ENCODE measurements at regions not wholly inside any gene's neighbourhood (a gene's known extent, or its start where the extent isn't known, plus 50 kb on each side); places are given as distances from the start of the nearest gene placed in this dataset.
"Not testable (repeated sequence)": the region's sequence is repeated elsewhere in the genome, so short reads cannot be mapped to it uniquely, and the experiment has no call there.

DNA sequence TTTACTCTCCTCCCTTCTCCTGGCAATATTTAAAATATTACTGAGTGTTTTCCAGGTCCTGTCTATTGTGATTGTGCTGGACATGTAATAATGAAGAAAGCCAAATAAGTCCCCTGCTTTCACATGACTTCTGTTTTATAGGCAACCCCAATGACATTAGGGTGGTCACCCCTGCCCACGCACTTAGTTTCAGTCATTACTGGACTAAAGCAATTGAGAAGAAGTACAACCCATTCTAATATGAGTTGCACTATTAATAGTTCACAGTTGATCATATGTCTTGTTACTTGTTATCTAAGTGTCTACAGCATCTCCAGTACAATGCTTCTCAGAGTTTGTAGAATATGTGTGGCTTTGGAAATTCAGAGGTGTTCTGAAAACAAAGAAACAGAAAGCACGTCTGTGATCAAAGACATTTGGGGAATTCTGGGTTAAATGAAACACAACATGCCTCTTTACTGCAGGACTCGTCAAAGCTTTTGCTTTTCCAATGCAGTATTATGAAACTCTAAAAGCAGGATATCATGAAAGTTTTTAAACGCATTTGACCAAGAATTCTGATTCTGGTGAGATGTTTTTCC lies 789.5 kb downstream of the DHX35 start:
- DNase-seq (ENCODE audit: low read depth): no peak
- no peak for TF ChIP-seq CTCF (conservative IDR thresholded peaks at IDR 0.05; ENCODE audit: control insufficient read depth, insufficient read depth, low read depth, low read length)
- H3K4me3 ChIP-seq (ENCODE audit: control insufficient read depth, low read depth, low read length): no peak overlapping the region

DNA sequence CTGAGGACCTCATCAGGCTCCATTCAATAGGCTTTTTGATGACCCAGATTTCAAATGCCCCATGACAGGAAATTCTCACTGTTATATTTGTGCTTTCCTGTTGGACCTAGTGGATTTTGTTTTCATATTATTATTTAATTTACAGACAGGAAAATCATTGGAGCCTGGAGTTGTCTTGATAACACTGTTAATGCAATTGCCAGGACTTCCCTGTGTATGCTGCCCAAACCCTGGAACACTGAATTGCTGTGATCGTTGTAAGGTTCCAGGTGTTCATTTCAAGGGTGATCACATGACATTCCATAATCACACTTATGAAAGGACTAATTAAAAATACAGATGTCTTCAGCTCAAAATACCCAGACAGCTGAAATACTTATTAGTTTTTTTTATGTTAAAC lies 783.2 kb downstream of the DHX35 start:
- no peak for TF ChIP-seq CTCF (conservative IDR thresholded peaks at IDR 0.05; ENCODE audit: control insufficient read depth, insufficient read depth, low read depth, low read length)
- no peak for DNase-seq (ENCODE audit: low read depth)
- H3K4me3 ChIP-seq (ENCODE audit: control insufficient read depth, low read depth, low read length): no peak overlapping the region

GRCh38 chr20:39738651-39739050 lies 776.5 kb downstream of the DHX35 start:
- no peak for DNase-seq (ENCODE audit: low read depth)
- H3K4me3 ChIP-seq (ENCODE audit: control insufficient read depth, low read depth, low read length): no peak overlapping the region
- no peak for TF ChIP-seq CTCF (conservative IDR thresholded peaks at IDR 0.05; ENCODE audit: control insufficient read depth, insufficient read depth, low read depth, low read length)

DNA sequence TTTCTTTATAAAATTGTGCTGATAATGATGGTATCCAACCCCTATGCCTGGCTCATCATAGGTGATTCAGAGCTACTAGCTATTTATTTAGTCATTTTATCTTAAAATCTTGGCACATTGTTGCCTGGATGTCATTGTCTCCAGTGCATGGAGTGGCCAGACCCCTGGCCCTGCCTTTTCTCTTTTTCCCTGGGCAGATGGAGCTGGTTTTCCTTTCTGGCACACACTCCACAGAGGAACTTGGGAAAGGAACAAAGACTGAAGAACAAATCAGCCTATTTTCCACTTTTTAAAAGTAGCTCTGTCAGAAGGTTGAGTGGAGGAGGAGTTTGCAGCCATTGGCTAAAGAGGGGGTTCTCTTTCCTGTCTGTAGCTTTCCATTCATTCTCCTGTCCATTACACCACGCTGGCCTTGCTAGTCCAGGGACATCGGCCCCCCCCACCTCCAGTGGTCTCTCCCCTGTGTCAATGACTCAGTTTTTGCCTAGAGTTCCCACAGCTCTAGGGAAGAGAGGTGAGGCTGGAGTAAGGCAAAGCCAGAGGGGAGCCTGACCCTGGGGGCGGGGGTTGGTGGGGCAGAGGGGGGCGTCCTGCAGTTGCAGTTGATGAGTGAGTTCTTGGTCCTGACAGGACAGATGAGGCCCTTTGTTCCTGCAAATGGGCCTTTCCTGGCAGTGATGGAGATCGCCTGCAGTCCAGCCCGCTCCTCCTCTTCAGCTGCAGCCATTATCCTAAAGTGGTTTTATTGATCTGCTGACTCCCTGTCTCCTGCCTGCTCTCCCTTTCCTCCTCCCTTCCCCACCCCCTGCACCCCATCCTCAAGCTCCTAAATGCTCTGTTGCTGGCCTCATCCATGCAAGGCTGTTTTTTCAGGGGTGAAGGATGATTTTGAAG lies 774.5 kb downstream of the DHX35 start:
- TF ChIP-seq CTCF (conservative IDR thresholded peaks at IDR 0.05; ENCODE audit: control insufficient read depth, insufficient read depth, low read depth, low read length): no peak
- H3K4me3 ChIP-seq (ENCODE audit: control insufficient read depth, low read depth, low read length): no peak overlapping the region
- no peak for DNase-seq (ENCODE audit: low read depth)

GRCh38 chr20:39725513-39725912 lies 763.4 kb downstream of the DHX35 start:
- H3K4me3 ChIP-seq (ENCODE audit: control insufficient read depth, low read depth, low read length); DNase-seq (ENCODE audit: low read depth): not testable (repeated sequence)

GRCh38 chr20:39719293-39719692 lies 757.1 kb downstream of the DHX35 start:
- no peak for DNase-seq (ENCODE audit: low read depth)
- TF ChIP-seq CTCF (conservative IDR thresholded peaks at IDR 0.05; ENCODE audit: control insufficient read depth, insufficient read depth, low read depth, low read length): no peak
- no peak overlapping the region for H3K4me3 ChIP-seq (ENCODE audit: control insufficient read depth, low read depth, low read length)

DNA sequence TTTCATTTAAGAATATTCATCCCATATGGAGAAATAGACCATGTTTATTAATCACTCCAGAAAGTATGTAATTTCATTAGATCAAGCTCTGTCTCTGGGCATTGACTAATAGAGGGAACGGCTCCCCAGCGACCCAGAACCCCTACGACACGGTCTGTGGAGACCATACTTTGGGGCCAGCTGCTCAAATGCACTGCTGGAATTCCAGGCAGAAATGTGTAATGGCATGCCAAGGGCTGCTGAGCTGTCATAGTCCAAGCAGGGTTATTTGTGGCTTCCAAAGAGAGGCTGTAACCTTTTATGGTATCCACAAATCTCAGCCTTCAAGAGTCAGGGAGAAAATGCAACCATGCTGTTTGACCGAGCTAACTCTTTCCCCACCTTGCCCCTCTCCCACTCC lies 755.8 kb downstream of the DHX35 start:
- H3K4me3 ChIP-seq (ENCODE audit: control insufficient read depth, low read depth, low read length): no peak overlapping the region
- TF ChIP-seq CTCF (conservative IDR thresholded peaks at IDR 0.05; ENCODE audit: control insufficient read depth, insufficient read depth, low read depth, low read length): no peak
- no peak for DNase-seq (ENCODE audit: low read depth)
